Activated gamma-delta T cell treated with Interleukin-2 at 50 U/mL for 16 hours (primary cell): ENCODE measurements at regions not wholly inside any gene's neighbourhood (a gene's known extent, or its start where the extent isn't known, plus 50 kb on each side); places are given as distances from the start of the nearest gene placed in this dataset.
"Not testable (repeated sequence)": the region's sequence is repeated elsewhere in the genome, so short reads cannot be mapped to it uniquely, and the experiment has no call there.

Experiments
- DNase-seq: peaks from one replicate; pipeline ENCODE4 v3.0.0-alpha.2; 2020

DNA sequence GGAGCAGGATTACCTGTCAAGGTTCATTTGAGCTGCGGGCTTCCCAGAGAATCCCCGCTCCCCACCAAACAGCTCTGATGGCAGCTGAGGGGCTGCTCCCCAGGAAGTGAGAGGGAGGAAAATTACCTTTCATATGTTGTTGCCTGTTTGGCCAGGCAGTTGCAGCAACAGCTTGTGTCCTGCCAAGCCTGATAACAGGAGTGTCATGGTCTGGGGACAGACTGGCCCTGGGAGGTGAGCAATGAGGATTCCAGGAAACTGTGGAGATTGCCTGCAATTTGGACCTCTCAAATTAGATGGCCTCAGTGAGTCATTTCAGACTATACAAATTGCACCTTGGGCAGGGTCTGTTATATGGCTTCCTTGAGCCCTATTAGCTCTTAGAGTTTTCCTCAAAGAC lies 189.3 kb downstream of the PTPRU start:
- DNase-seq, result no peak

DNA sequence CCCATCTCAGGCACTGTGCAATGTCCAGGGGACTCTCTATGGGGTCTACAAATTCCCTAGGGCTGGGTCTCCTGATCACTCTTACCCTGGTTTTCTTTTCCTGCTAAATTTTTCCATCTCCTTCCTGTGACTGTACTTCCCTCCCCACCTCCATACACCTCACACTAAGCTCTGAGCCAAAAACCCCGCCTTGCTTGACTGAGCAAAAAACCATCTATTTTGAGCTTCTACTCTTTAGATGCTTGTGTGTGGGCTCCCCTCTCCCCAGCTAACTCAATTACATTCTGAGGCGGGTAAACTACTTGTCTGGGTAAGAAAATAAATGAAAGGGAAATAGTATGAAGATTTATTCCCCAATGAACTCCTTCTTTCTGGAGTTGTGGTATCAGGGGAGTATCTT lies 187.9 kb downstream of the PTPRU start:
- DNase-seq, result no peak

DNA sequence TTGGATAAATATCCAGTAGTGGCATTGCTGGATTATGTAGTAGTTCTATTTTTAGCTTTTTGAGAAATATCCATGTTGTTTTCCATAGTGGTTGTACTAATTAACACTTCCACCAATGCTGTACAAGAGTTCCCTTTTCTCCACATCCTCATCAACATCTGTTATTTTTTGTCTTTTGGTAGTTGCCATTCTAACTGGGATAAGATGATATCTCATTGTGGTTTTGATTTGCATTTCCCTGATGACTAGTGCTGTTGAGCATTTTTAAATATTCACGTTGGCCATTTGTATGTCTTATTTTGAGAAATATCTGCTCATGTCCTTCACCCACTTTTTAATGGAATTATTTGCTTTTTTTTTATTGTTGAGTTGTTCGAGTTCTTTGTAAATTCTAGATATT lies 183.9 kb downstream of the PTPRU start:
- DNase-seq, result no peak

DNA sequence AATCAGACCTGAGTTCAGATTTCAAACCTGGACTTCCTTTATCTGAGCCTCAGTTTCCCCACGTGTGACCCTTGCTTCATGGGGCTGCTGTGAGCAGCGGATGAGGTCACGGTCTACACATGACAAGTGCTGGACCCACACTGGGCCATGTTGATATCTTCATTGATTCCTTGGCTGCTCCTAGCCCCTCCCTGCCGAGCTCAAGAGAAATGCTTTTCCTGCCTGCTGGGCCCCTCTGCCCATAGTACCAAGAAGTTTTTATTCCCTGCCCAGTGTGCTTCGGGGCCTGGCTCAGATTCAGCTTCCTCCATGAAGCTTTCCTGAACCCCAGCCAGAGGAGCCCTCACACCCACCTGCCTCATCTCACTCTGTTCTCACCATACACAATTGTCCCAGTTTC lies 181.6 kb downstream of the PTPRU start:
- DNase-seq, result no peak

DNA sequence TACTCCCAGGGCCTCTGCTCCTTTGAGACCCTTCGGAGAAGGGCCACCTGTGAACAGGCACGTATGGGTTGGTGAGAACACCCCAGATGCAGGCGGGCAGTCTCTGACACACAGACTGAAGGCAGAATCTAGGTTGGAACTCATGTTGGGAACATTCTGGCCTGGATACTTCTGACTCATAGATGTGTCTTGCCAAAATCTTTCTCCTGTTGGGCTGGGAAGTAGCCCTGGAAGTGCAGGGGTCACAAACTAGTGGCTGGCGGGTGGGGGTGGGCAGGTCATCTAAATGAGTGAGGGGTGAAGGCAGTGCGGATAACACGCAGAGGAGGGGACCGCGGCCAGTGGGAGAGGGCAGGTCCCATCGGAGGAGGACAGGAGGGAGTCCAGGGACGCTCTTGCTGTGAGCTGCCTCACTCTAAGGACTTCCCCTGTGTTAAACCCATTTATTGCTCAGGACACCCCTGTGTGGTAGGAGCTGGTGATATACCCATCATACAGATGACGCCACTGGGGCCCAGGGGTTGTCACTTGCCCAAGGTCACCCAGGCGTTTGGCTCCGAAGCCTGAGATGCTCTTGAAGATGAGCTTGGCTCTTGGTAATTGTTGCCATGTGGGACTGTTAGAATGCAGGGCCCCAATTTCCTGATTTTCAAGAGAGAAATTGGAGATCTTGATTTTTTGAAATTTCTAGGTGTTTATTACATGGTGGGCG lies 181.0 kb downstream of the PTPRU start:
- DNase-seq, result no peak

DNA sequence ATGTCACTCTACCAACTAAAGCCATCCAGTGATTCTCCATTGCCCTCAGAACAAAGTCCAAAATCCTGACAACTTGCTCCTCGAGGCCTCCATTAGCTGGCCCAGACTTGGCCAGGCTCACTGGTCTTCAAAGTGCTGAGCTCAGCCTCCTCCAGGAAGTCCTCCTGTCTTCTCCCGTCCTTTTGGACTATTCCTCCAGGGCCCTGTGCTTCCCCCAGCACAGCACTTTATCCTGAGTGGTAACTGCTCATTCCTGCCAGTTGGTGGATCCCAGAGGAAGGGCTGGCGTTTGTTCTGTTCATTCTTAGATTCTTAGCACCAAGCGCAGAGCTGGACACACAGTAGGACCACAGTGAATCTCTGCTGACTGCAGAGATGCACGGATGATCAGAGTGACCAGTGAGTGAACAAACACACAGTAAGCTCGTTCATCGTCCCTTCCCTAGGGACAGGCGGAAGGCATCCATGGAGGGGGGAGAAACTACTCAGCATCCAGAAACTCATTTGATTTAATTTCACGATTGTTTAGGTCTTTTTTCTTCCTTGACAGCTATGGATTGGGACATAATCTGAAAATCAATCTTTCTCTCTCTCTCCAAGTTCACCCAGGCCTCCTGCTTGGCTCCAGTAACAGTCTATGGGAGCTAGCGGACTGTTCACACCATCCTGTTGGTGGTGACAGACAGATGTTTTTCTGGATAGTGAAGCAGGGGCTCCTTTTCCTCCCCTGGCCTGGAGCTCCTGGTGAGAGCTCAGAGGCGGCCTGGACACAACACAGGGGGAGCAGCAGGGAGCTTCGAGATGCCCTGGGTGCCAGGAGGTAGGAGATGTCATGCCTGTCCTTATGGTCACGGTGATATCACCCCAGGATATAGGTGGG lies 180.2 kb downstream of the PTPRU start:
- no peak for DNase-seq

DNA sequence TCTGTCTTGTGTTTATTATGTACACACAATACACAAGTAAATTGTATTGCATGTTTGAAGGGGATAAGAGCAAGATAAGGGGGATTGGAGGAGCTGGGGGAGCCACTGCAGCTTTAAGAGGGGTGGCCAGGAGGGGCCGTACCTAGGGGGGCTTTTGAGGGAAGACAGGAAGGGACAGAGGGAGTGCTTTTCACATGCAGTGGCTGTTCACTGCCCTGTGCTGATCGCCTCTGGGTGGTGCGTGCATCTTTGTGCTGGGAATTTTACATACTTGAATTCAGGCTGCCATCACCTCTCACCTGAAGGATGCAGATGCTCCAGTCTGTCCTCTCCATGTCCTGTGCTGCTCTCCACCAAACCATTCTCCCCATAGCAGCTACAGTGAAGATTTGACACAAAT lies 179.5 kb downstream of the PTPRU start:
- no peak for DNase-seq

DNA sequence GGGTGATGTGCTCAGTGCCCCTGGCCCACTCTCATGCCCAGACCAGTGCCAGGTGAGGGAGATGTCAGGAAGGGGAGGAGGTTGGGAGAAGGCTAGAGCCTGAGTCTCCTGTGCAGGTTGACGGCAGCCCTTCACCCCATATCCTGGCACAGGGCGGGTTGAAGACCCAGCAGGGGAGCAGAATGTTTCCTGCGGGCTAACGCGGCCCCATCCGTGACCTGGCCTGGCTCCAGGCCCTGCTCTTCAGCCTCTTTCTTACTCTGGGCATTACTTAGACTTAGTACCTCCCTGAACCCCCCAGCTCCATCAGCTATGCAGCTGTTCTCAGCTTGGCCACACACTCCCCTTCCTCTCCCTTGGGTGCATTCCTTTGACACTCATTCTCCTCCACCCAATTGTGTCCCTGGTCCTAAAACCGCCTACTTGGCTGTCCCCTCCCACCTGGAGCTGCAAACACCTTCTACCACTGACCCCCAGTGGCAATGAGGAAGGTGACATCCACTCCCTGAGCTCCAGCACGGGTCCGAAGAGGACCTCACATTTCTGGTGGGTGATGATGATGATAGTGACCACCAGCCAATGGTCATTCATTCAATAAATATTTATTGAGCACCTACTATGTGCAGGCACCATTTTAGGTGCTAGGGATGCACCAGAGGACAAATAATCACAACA lies 179.0 kb downstream of the PTPRU start:
- DNase-seq, result no peak

DNA sequence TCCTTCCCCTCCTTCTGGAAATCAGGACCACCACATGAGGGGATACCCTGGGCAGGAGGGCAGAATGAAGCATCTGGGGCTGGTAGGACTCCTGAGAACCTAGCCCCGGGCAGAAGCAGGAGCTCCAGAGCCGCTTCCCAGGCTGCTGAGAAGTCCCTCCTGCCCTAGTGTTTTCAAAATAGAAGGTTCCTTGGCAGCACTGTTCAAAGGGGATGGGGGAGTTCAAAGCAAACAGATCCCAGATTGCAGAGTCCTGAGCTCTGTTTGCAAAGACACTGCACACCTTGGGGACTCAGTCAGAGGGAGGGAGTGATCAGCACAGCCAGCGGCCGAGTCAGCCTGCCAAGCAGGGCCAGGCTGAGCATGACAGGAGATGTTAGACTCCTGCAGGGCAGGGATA lies 177.8 kb downstream of the PTPRU start:
- DNase-seq, result no peak

DNA sequence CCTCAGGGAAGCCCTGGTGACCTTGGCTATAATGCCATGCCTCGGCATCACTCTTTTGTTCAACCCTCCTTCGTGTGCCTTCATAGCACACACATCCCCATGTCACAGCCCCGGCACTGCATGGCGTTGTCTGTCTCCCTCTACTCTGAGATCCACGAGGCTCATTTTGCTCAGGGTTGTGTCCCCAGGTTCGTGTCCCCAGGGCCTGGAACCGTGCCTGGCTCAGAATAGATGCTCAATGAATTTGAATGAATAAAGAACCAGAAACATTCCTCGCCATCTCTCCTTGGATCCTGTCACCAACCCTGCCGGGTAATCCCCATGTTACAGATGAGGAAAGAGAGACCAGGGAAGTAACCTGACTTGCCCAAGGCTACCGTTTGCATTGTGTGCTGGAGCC lies 177.3 kb downstream of the PTPRU start:
- DNase-seq, result no peak

DNA sequence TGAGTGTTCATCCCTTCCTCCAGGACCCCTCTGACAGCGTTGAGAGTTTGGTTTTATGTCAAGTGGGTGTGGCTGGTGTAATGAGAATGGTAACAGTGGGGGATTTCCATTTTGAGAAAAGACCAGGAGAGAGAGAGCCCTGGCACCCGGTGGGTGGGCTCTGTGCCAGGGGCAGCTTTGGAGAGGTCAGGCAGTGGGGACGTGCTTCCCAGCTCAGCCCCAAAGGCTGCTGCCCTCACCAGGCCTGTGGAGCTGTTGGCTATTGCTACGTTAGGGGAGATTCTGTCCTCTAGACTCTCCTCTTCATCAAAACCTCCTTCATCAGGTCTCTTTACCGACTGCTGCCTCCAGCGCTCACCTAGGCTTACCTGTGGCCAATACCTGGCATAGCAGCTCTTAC lies 176.3 kb downstream of the PTPRU start:
- DNase-seq, result no peak

DNA sequence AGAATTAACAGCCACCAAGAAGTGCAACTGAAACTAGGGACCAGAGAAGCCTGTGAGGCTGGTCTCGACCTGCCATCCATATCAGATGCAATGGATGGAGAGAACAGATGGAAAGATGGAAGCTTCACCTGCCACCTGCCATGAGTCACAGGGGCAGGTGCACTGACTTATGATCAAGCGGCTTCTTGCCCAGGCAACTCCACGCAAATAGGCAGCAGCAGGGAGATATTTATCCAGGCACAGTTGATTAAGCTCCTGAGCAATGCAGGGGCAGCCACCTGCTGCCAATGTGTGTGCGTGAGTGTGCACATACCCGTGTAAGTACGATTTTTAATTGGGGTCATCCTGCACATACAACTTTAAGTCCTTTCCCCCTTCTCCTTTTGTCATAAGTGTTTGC lies 174.2 kb downstream of the PTPRU start:
- DNase-seq, result no peak

DNA sequence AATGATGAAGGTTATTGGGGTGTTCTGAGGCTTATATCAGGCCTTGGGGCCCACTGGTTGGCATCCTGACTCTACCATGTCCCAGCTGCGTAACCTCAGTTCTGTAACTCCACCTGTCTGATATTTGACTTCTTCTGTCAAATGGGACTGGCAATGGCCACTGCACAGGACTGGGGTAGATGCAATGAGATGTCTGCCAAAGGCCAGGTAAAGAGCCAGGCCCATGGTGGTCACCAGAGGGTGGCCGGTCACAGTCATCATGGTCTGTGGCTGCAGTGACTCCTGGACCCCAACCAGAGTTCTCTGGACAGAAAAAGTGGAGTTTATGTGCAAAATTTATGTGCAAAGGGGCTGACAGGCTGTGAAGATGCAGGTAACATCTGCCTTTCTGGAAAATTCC lies 173.3 kb downstream of the PTPRU start:
- no peak for DNase-seq

DNA sequence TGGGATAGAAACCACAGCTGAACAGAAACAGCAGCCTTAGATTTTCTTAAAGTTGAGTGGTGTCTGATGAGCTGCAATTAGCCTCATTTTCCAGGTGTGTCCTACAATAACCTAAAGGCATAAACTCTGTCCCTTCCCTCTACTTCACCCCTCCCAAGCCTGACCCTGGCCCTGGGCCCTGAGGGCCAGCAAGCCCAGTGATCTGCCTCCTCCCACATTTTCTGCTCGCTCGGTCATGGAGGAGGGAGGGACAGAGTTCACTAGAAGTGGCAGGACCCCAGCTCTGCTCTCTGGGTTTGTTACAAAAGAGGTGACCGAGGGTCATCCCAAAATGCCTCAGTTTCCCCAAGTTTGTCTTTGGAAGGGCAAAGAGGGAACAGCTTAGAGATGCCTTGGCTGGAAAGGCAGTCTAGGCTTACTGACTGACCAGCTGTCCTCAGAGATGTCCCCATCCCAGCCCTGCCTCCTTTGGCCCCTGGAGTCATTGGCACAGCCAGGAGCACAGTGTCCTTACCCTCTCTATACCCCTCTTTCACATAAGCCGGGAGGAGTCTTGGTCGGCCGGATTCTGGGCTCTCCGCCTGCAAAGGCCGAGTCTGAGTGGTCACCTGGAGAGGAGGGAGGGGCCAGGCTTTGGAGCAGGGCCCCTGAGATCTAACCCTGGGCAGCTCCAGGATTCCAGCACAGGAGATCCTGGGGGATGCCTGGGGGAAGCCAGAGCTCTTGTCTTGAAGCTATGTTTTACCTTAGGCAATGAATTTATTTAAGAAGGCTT lies 172.7 kb downstream of the PTPRU start:
- no peak for DNase-seq

DNA sequence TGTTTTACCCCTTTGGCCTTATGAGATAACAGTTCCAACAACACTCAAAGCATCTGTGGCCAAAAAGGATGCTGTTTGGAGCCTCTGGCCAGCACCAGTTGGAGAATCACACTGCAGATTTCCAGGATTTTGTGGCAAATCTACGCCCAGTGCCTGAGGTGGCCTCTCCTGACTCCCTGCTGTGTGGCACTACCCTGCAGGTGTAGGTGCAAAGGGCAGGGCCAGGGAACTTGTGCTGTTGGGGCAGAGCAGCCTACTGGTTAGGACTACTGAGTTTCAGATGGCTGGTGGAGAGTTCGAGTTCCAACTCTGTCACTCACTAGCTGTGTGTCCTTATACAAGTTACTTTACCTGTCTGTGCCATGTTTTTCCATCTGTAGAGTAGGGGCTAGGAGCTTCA lies 170.5 kb downstream of the PTPRU start:
- DNase-seq, result no peak

DNA sequence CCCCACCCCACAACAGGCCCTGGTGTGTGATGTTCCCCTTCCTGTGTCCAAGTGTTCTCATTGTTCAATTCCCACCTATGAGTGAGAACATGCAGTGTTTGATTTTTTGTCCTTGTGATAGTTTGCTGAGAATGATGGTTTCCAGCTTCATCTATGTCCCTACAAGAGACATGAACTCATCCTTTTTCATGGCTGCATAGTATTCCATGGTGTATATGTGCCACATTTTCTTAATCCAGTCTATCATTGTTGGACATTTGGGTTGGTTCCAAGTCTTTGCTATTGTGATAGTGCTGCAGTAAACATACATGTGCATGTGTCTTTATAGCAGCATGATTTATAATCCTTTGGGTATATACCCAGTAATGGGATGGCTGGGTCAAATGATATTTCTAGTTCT lies 163.9 kb downstream of the PTPRU start:
- DNase-seq, result not testable (repeated sequence)

DNA sequence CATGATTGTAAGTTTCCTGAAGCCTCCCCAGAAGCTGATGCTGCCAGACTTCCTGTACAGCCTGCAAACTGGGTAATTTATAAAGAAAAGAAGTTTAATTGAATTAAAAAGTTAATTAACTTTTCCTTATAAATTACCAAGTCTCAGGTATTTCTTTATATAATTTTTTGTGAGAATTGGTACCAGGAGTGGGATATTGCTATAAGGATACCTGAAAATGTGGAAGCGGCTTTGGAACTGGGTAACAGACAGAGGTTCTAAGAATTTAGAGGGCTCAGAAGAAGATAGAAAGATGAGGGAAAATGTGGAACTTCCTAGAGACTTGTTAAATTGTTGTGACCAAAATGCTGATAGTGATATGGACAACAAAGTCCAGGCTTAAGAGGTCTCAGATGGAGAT lies 163.1 kb downstream of the PTPRU start:
- DNase-seq, result no peak

DNA sequence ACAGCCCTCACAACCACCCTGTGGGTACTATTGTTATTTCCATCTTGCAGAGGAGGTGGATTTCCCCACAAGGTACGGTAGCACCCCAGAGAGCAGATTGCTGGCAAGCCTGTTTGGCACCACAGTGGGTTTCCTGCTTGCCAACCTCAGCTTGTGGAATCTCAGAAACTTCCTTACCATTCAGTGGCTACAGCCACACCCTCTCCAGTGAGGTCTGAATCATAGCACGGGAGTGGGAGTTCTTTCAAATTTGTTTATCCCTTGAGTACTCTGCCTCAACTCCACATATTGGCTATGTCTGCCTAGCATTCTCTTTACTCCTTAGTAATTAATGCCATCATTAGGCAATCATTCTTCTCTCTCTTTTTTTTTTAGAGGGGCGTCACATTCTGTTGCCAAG lies 162.1 kb downstream of the PTPRU start:
- DNase-seq, result no peak

DNA sequence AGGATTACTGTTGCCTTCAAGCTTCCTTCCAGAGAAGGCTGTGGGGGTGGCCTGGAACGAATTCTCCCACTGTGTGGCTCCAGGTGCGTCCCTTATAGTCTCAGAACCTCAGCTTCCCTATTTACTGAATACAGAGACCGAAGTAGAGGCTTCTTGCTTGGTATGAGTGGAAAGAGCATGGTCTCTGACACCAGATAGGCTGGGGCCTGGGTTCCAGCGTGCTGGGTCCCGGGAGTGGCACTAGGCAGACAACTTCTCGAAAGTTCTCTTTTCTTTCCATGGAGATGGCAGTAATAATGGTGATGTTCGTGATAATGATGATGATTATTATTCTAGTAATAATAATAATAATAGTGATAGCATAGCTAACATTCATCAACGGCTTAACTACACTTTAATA lies 161.7 kb downstream of the PTPRU start:
- no peak for DNase-seq

DNA sequence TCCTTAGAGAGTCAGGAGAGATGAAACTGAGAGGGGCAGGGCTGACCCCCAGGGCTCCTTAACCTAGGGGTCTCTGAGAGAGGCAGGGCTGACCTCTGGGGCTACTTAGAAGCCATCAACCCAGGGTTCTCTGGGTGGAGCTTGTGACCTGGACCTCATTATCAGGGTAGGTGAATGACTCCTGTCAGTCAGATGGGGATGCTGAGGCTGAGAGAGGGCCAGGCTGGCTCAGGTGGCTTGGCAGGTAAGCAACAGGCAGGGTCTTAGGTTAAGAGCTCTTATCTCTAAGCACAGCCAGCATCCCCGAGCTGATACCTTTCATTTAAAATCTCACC lies 160.9 kb downstream of the PTPRU start:
- DNase-seq, result no peak

DNA sequence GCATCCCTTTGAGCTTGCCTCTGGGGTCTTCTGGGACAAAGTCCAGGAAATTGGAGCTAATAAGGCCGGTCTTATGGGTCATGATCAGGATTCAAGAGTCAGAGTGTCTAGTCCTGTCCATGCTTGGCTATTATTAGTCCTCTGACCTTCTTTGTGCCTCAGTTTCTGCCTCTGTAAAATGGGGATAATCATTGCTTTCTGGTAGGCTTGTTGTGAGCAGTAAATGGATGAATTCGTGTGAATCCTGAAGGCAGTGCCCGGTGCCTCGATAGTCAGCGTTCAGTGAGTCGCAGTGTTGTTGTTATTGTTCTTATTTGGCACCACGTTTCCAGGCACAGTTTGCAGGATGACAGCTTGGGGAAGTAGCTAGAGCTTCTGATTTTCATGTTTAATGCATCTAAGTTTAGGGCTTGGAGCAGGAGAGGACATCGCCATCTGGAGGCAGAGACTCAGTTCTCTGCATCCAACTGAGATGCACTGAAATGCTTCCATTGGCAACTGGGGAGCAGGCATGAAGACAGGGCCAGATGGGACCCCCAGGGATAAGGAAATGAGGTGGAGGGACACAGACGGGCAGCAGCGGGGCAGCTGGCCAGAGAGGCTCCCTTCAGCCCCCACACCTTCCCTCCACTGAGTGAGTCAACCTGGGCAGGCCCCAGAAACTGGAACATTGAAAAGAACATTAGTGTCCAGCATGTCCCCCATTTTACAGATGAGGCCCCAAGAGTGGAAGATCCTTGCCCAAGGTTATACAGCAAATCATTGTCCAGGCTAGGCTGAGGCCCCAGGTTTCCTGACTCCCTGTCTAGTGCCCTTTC lies 160.3 kb downstream of the PTPRU start:
- no peak for DNase-seq

DNA sequence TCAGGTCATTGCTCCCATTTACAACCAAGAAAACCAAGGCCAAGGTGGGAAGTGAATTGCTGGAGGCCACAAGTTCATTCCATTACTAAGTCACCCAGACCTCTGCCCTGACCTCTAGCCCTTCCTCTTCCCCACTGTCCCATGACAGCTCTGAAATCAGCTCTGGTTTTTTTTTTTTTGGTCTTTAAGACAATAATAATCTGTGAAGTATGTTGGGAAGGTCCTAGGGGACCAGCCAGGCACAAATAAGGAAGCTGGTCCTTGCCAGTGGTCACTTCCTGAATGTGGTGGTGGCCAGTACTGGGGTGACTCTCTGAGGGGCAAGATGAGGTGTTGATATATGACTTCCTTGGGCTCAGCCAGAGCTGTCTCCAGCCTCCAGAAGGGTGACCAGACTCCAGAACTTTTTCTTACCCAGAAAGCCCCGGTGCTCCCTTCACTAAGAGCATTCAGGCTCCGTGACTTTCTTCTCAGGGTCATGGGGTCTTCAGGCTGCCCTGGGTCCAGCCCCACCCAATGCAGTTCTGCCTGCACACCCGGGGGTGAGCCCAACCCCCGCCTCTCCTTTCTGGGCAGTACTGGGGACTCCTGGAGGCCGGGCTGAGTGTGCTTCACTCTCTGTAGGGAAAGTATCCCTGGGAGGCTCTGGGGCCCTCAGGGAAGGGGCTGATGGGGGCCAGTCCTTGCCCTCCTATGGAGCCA lies 159.6 kb downstream of the PTPRU start:
- DNase-seq, result no peak
